Breast epithelium (tissue), 4 donors: ENCODE measurements at regions not wholly inside any gene's neighbourhood (a gene's known extent, or its start where the extent isn't known, plus 50 kb on each side); places are given as distances from the start of the nearest gene placed in this dataset.

ENCODE experiments used
- DNase-seq, 2 donors: peaks; one replicate each; pipeline ENCODE4 v3.0.0-alpha.2; 2019; ENCODE audit warnings: low spot score in 2 of 2
- H3K27ac ChIP-seq, 2 donors: fragments of 200-600 bp; sonication (generic) in 1 of 2; one replicate each; pipeline ENCODE4 v1.5.1; 2016 to 2019; ENCODE audit warnings: mild to moderate bottlenecking in 1 of 2
- H3K27me3 ChIP-seq, 2 donors: fragments of 200-600 bp; sonication (generic) in 1 of 2; one replicate each; pipeline versions ENCODE4 v1.5.1 to v1.6.0; 2017 to 2019; ENCODE audit warnings: control low read depth in 1 of 2, mild to moderate bottlenecking in 1 of 2
- H3K36me3 ChIP-seq: fragments of 200-600 bp; one replicate; pipeline ENCODE4 v1.5.1; 2019
- H3K4me1 ChIP-seq, 2 donors: fragments of 200-600 bp; sonication (generic); one replicate each; pipeline ENCODE4 v1.5.1; 2016 to 2019; ENCODE audit warnings: control low read depth in 1 of 2
- H3K4me3 ChIP-seq, 3 donors: fragments of 200-600 bp; sonication (generic); 1 replicate in 2 of 3; 2 replicates in 1 of 3; pipeline ENCODE4 v1.5.1; 2016 to 2019; ENCODE audit warnings: mild to moderate bottlenecking in 3 of 3, moderate library complexity in 2 of 3
- H3K9me3 ChIP-seq, 2 donors: fragments of 200-600 bp; sonication (generic) in 1 of 2; one replicate each; pipeline ENCODE4 v1.5.1; 2016 to 2019; ENCODE audit warnings: control low read depth in 1 of 2
- POLR2A ChIP-seq: fragments of 450-650 bp; IDR thresholded peaks from one replicate; pipeline ENCODE4 v1.6.1; 2016; ENCODE audit warnings: antibody characterized with exemption, mild to moderate bottlenecking, moderate library complexity
- POLR2AphosphoS5 ChIP-seq, 3 donors: sonication (generic); formaldehyde crosslinking; IDR thresholded peaks; one replicate each; pipeline ENCODE4 v1.6.1; 2017; ENCODE audit warnings: antibody characterized with exemption in 3 of 3
- intact Hi-C: fragments of 100-400 bp; cut with DNase I; formaldehyde crosslinking; loops from one replicate; pipeline ENCODE4 v1.15.1; 2023; ENCODE audit warnings: low total_unique reads
- TF ChIP-seq, protein P1 (sequence below), 3 donors: fragments of 450-650 bp; IDR thresholded peaks; one replicate each; pipeline ENCODE4 v1.5.1; 2016 to 2017; ENCODE audit warnings: antibody characterized with exemption in 3 of 3, mild to moderate bottlenecking in 3 of 3, moderate library complexity in 3 of 3

- Histone ChIP-seq H3K36me3 (no peaks in the 10 kb centered on the region), H3K4me3 (no peak overlapping the region), H3K9me3 (no peaks in the 10 kb centered on the region), H3K27ac (no peak overlapping the region), H3K27me3 (no peaks in the 10 kb centered on the region), H3K4me1 (no peaks in the 10 kb centered on the region)
- no peak for DNase-seq
- intact Hi-C loops: no loop called here
- no peak for TF ChIP-seq POLR2AphosphoS5 (IDR thresholded peaks at IDR 0.05)
- TF ChIP-seq POLR2A: no peak
- TF ChIP-seq, protein P1, sequence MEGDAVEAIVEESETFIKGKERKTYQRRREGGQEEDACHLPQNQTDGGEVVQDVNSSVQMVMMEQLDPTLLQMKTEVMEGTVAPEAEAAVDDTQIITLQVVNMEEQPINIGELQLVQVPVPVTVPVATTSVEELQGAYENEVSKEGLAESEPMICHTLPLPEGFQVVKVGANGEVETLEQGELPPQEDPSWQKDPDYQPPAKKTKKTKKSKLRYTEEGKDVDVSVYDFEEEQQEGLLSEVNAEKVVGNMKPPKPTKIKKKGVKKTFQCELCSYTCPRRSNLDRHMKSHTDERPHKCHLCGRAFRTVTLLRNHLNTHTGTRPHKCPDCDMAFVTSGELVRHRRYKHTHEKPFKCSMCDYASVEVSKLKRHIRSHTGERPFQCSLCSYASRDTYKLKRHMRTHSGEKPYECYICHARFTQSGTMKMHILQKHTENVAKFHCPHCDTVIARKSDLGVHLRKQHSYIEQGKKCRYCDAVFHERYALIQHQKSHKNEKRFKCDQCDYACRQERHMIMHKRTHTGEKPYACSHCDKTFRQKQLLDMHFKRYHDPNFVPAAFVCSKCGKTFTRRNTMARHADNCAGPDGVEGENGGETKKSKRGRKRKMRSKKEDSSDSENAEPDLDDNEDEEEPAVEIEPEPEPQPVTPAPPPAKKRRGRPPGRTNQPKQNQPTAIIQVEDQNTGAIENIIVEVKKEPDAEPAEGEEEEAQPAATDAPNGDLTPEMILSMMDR (IDR thresholded peaks at IDR 0.05): no peak
These were observed 2858.7 kb downstream of the PCDH9 start for GRCh38 chr13:64371461-64371860.

- TF ChIP-seq, protein P1 (IDR thresholded peaks at IDR 0.05): no peak
- no peak for TF ChIP-seq POLR2A
- no peak for TF ChIP-seq POLR2AphosphoS5 (IDR thresholded peaks at IDR 0.05)
- H3K4me1 ChIP-seq: no peaks in the 10 kb centered on the region
- H3K4me3 ChIP-seq: no peak overlapping the region
- no peak for DNase-seq
- H3K9me3 ChIP-seq: no peaks in the 10 kb centered on the region
- no peak overlapping the region for H3K27ac ChIP-seq
- H3K36me3 ChIP-seq: no peaks in the 10 kb centered on the region
- intact Hi-C loops: no loop called here
- no peaks in the 10 kb centered on the region for H3K27me3 ChIP-seq
These were observed 2859.1 kb downstream of the PCDH9 start for GRCh38 chr13:64371045-64371444.

GRCh38 chr13:64369121-64369520 is 2861.0 kb downstream of the PCDH9 start:
- H3K9me3 ChIP-seq: no peaks in the 10 kb centered on the region
- no peaks in the 10 kb centered on the region for H3K27me3 ChIP-seq
- H3K27ac ChIP-seq: no peak overlapping the region
- no peak for TF ChIP-seq POLR2A
- TF ChIP-seq POLR2AphosphoS5 (IDR thresholded peaks at IDR 0.05): no peak
- TF ChIP-seq, protein P1 (IDR thresholded peaks at IDR 0.05): no peak
- H3K4me3 ChIP-seq: no peak overlapping the region
- DNase-seq: no peak
- H3K36me3 ChIP-seq: no peaks in the 10 kb centered on the region
- no peaks in the 10 kb centered on the region for H3K4me1 ChIP-seq
- intact Hi-C loops: no loop called here

DNA sequence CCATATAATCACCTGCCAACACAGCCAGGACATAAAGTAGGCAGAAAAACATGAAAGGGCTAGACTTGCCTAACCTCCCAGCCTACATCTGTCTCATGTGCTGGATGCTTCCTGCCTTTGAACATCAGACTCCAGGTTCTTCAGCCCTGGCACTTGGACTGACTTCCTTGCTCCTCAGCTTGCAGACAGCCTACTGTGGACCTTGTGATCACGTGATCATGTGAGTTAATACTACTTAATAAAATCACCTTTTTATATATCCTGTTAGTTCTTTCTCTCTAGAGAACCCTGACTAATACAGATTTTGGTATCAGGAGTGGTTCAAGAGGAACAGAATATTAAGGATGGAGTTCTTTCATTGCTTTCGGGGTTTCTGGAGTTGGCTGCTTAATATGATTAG is 2867.6 kb downstream of the PCDH9 start:
- intact Hi-C loops: no loop called here
- H3K27ac ChIP-seq: no peak overlapping the region
- no peaks in the 10 kb centered on the region for H3K27me3 ChIP-seq
- TF ChIP-seq POLR2AphosphoS5 (IDR thresholded peaks at IDR 0.05) (no peak), POLR2A (no peak)
- TF ChIP-seq, protein P1 (IDR thresholded peaks at IDR 0.05): no peak
- H3K4me1 ChIP-seq: no peaks in the 10 kb centered on the region
- DNase-seq: no peak
- no peaks in the 10 kb centered on the region for H3K9me3 ChIP-seq
- H3K36me3 ChIP-seq: no peaks in the 10 kb centered on the region
- no peak overlapping the region for H3K4me3 ChIP-seq

DNA sequence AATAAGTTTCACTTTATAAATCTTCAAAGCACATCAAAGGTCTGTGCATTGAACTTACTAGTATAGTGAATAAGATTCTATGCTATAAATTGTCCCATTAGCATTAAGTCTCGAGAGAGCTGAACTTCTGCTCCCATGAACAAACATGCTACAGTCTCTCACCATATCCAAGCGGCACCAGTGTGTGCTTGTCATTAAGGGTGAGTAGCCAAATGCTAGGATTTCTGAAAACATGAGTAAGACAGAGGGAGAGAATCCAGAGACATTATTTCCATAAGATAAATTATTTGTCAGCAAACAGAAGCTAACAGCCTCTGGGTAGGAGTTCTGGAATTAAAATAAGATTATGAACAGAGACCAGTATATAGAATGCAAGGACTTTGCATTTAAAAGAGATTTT is 2882.5 kb downstream of the PCDH9 start:
- Histone ChIP-seq H3K27ac (no peak overlapping the region), H3K36me3 (peaks cover 3% of the 10 kb centered on the region), H3K4me3 (no peak overlapping the region), H3K9me3 (no peaks in the 10 kb centered on the region), H3K27me3 (no peaks in the 10 kb centered on the region), H3K4me1 (no peaks in the 10 kb centered on the region)
- intact Hi-C loops: no loop called here
- DNase-seq: no peak
- TF ChIP-seq, protein P1 (IDR thresholded peaks at IDR 0.05): no peak
- TF ChIP-seq POLR2A (no peak), POLR2AphosphoS5 (IDR thresholded peaks at IDR 0.05) (no peak)
